GM21381 (cell line): ENCODE measurements at regions not wholly inside any gene's neighbourhood (a gene's known extent, or its start where the extent isn't known, plus 50 kb on each side); places are given as distances from the start of the nearest gene placed in this dataset.
A peak's percentile ranks its signal among the peaks of the same experiment; 100 is the strongest.

ENCODE experiments used
- ATAC-seq: cut with Tn5 transposase; IDR thresholded peaks from one replicate; pipeline ENCODE4 v1.9.1; 2021; ENCODE audit warnings: mild to moderate bottlenecking, moderate library complexity; ENCODE audit not compliant: unreplicated experiment

DNA sequence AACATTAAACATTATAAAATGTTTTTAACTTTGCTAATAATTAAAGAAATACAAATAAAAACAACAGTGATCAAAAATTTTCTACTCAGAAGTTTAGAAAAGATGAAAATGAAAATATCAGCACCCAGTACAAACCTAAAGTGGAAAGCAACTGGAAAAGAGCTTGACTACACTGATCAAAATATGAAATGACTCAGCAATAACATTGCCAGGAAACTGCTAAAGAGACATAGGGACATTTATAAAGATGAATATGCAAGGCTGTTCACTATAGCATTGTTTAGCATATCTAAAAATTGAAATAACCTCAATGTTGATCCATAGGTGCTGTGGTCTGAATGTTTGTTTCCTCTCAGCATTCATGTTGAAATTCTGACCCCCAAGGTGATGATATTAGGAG is 88.5 kb upstream of the NOCT start:
- ATAC-seq = no peak

DNA sequence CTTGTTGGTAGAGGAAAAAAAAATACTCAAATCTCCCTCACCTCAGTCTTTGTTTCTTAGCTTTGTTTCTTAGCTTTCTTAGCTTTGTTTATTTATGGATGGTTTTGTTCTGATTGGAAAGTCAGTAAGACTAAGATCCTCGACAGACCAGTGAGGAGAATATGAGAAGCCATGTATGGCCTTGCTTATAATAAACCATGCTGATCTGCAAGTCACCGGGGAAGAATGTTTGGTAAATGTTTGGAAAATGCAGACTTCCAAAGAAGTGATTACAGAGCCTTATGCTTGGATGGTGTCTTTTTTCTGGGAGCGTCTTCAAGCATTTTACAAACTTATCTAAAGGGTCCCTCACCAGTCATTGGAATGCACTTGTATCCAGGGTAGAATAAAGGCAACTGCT is 90.1 kb upstream of the NOCT start:
- no peak for ATAC-seq

DNA sequence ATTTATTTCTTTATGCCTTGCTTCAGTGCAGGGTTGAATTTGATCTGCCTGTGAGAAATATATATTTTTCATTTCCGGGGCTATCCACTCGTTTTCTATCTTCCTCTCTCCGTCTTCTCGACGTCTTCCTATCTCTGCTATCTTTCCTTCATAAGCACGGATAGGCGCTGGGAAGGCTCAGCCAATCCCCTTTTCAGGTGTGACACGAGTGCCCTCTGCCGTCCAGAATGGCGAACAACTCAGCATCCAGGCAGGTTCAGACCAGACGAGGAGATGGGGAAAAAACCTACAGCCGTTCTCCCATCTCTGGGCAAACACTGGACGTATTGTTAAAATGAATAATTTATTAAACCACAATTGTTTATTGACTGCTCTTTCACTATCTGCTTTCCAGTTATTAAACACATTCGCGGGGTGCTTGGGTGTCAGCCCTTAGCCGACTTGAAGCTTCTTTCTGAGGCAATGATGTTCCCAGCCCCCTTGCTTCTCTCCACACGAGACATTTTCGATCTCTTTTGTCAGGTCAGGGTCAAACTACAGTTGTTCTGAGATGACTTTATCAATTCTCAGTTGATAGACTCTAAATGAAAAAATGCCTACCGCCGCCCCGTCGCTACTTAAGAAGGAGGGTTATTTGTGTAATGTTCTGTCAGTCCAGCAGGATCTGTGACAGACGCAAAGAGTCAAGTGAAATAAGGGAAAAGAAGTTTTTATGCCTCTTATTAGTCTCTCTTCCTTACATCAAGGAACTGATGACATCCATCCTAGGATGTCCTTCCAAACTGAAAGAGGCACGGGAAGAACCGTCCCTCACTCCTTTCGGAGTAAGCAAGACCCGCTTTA is 96.3 kb upstream of the NOCT start:
- peak; percentile 85 for ATAC-seq

DNA sequence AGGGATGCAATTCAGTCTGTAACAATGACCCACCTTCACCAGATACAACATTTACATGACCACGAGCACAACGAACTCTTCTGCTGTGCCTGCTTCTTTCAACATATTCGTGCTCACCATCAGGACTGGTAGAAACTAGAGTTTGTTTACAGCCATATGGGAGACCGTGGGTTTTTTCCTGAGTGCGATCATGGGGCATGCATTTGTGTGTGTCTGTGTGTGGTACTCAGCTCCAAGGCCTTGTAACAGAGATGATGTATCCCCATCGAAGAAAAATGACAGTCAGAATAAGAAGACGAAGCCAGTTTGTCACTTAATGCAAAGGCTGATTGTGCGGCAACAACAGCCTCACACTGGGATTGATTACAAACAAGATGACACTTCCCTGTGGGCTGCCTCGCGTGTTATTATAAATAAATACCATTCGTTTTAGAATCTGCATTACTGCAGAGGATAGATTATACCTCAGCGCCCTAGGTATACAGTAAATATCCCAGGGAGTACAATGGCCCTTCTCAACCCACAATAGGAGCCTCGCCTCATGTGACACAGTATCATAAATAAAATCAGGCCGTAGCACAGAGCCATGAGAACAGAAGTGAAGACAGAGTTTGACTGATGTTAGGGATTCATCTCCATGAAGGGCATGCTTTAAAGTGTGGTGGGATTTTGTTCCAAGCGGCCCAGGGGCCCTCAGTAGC is 97.3 kb upstream of the NOCT start:
- ATAC-seq = no peak

DNA sequence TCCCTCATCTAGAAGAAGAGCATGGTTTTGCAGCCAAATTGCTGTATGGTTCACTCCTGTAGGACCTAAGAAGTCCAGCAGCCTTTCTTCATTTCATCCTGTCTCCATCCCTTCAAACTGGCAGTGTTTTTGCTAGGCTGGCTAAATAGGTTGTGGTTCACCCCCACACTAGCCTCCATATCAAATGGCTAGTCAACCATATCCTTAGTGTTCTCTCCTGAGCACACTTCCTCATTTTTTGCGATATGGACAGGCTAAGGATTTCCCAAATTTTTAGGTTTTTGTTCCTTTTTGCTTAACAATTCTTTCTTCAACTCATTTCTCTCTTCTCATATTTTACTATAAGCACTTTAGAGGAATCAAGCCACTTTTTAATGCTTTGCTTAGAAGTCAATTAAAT is 98.8 kb upstream of the NOCT start:
- ATAC-seq = no peak

DNA sequence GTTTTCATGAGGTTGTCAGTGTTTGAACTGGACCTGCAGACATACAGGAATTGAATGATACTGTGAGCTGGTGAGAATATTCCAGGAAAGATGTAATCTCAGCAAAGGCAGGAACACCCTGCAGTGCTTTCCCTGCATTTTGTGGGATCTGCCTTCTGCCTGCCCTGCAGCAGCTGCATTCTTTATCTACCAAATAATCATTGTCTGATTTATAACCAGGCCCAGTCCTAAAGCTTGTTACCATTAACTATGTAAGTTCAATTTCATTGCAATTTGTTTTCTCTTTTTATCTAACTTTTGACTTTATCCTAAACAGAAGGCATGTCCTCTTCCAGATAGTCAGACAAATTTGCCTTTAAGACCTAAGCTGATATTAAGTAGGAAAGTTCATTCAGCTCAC is 99.8 kb upstream of the NOCT start:
- ATAC-seq = no peak

DNA sequence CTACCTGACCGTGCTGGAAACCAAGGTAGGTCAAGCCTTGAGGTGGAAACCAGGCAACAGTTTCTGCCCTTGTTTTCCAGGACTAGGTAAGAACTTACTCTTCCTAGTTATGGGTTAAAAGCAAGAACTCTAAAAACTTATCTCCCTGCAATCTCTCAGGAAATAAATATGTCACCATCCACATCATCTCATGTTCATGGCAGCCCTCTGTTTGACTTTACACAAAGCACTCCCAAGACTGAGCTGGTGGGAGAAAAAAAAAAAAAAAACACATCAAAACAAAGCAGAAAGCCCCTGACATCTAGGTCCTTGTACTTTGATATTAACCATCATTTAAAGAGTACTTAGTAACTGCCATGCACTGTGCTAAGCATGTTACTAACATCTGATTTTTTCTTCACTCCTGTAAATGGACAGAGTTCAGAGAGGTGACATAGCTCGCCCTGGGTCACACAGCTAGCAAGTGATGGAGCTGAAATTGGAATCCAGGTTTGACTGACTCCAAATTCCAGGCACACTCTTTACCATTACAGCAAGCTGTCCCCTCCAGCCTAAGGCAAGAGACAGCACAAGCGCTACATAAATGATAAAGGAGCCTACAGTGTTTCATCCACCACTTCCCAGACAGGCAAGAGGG is 102.8 kb upstream of the NOCT start:
- no peak for ATAC-seq

DNA sequence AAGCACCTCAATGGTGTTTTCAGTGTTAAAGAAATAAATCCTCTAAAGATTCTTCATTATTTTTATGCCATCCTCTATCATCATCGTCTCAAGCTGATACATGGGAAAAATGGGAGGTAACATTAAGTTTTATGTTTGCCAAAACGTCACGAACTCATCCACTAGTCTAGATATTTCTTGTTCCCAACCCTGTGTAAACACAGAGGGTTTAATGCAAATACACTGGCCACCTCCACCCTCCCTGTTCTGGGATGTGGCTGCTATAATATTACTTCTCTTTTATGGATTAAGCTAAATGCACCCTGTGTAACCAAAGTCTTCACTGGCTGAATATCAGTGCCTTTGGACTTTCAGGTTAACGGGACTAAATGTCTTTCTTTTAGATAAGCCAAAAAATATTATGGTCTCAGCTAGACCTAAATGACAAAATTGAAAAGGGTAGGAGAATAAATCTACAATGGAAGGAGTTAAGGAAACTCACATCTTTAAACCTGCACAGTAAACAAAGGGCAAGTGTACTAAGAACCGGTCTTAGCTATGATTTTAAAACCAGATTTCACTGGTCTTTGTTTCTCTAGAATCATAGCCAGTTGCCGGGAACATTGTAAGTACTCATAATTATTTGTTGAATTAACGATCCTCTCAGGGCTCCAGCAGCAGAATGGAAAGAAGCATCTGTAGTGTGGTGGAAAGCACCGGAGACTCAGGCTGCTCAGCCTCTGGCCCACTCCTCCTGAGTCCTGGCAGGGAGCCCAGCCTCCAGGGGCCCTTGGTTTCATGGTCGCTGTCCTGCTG is 103.5 kb upstream of the NOCT start:
- no peak for ATAC-seq

DNA sequence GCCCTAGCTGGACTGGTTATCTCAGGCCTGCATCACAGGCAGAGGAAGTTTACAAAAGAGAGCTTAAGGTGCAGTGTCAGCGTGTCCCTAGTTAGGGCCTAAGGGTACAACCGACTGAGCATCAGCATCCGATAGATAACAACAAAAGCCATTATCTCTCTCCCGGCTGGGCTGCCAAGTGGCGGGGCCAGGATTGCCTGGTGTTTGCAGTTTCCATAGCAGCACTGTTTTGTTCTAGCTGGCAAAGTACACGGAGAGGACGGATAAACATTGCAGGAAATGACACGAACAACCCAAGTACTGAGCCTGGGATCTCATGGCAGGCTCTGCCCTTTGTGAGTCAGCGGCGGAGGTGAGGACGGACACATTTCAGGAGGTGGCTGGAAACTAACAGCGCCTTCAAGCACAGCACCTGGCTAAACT is 104.7 kb upstream of the NOCT start:
- ATAC-seq = no peak

DNA sequence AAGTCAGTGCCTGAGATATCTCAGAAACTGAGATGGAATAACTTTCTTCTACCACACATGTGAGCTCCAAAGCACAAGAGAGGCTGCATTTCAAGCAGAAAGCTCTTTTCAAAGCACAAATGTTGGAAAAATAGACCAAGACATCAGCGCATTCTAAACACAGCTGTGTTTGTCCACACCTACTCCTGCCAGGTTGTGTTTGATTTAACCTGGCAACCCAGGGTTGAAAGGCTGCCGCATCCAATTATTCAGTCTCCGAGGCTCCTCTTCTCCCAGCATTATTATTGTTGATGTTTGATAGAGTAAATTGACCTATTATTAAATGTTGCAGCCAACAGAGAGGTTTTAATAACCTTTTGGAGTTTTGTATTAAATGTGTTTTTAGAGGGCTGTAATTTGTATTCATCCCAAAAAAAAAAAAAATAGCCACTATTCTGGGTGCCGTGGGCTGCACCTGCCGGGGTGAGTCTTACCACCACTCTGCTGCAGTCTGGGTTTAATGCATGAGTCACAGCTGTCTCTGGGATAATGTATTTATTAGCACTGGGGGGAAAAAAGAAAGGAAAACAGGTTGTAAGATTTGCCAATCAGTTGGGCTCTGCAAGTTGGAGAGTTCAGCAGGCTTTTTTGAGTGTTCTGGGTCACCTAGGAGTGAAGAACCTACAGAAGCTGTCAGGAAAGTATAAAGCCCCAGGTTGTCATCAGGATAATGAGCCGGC is 105.2 kb upstream of the NOCT start:
- ATAC-seq = no peak

DNA sequence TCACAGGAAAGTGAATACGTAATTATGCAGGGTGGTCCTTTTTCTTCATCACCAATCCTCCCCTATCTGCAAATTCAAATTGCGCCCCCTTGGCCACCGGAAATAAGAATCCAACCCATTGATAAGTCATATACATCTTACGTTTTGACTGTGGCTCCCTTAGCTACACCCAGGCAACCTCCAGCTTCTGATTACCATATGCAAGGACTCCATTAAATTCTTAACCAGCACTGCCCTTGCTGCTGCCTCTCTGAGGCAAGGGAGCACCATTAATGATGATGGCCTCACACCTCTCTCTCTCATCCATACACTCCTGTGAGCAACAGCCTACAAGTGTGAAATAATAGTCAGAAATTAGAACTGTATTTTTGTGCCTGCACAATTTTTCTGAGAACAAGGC is 106.0 kb upstream of the NOCT start:
- ATAC-seq = no peak

DNA sequence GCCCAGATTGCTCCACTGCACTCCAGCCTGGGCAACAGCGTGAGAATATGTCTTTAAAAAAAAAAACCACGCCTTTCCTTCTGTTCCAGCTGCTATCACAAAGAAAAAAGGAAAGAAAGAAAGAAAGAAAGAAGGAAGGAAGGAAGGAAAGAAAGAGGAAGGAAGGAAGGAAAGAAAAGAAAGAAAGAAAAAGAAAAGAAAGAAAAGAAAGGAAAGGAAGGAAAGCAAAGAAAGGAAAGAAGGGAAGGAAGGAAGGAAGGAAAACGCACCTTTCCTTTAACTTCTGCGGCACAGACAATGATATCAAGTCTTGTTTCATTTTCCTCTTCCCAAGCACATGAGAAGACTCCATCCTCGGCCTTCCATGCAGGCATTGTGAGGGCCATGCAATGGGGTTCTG is 107.4 kb upstream of the NOCT start:
- ATAC-seq = no peak

DNA sequence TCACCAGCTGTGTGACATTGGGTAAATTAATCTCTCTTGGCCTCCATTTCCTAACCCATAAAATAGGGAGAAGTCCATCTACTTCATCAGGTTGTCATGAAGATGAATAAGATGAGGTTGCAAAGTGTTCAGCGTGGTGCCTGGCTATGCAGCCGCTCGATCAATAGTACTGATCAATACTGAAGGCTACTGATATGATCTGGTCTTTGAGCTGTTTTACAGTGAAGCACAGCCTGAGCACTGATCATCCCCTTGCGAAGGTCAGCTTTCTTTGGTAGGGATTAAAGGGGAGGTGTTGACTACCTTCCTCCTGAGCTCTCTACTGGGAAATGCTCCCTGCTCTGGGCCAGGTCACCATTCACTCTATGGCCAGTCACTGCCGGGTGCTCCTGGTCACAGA is 108.4 kb upstream of the NOCT start:
- ATAC-seq = no peak

DNA sequence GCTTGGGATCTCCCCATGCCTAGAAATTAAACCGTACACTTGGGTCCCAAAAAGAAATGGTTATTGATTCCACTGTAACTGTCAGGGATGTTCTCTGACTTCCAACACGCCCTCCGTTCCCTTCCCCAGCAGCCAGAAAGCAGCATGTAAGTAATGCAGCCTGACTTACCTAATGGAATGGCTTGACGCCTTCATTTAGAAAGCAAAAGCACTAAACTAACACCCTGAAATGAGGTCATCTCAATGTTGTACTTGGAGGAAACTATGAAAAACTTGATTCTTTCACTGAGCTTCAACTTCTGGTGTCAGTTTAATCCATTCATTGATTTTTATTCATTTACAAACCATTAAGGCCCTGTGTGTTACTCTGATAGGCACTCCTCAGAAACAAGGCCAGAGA is 110.8 kb upstream of the NOCT start:
- no peak for ATAC-seq

DNA sequence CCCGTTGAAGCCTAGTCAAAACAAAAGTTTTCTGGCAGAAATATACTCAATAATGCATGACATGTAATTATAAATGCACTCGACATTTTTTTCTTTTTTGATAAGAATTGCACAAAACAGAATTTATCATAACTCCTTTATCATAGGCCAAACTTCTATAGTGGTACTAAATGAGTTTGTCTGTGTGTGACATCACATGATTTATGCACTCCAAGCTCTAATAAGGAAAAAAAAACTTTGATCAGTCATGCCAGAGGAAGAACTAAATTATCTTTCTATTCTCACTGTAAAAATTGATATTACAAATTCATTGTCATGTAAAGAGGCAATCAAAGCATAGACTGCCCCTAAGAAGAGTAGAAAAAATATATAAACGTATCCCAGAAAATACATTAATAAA is 112.4 kb upstream of the NOCT start:
- ATAC-seq = no peak

DNA sequence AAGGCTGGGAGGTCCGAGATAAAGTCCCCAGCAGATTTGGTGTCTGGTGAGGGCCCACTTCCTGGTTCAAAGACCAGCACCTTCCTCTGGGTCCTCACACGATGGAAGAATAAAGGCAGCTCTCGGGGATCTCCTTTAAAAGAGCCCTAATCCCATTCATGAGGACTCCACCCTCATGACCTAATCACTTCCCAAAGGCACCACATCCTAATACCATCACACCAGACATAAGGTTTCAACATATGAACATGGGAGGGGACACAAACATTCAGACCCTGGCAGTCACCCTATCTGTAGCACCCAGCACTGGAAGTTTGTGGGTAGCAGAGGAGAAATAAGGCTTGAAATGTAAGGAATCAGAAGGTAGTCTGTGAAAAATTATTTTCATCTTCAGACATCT is 112.9 kb upstream of the NOCT start:
- ATAC-seq = no peak

DNA sequence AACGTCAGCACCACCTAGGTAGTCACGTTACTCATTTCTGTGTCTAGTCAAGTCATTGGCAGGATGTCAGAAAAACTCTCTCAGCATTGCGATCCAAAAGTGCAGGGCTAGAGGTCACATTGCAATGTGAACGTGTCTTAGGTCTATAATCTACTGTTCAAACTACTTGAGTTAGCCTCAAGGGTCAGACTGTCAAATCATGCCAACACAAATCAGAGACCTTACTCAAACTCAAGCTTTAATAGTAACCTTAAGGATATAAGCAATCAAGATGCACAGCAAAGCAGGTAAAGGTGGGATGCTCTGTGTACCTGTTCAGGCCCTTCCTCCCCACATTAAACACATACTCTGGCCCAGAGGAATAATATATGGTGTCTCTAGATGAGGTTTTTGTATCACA is 114.4 kb upstream of the NOCT start:
- ATAC-seq = no peak

DNA sequence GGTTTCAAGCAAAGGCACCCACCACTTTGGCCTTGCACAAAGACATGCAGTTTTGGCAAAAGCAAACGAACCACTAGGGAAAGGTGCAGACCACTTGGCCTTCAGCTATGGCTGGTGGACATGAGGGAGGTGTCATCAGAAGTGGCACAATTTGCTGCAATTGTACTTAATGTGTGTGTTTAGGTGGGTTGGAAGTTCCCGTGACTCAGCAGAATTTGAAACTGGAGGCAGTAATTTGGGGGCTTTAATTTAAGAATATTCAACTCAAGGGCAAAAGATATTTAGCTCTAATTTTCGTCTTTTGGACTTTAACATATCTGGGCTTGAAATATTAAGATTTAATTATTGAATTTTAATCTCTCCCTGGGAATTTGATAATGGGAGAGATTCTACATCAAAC is 115.6 kb upstream of the NOCT start:
- no peak for ATAC-seq

DNA sequence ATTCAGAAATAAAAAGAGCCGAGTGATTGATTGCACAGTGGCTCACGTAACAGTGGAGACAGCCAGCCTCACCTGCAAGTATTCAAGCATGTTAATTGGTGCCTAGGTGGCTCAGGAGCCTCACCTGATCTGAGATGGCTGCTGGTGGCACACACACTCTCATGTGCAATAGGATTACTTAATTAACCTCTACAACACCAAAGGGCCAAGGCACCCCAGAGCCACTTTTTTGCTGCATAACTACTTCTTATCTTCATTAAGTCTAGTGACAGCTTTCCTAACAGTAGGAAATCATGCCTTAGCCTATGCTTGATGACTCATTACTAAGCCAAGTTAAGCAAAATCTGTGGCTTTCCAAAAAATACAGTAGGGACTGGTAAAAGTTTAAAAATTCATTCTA is 117.3 kb upstream of the NOCT start:
- ATAC-seq = no peak

DNA sequence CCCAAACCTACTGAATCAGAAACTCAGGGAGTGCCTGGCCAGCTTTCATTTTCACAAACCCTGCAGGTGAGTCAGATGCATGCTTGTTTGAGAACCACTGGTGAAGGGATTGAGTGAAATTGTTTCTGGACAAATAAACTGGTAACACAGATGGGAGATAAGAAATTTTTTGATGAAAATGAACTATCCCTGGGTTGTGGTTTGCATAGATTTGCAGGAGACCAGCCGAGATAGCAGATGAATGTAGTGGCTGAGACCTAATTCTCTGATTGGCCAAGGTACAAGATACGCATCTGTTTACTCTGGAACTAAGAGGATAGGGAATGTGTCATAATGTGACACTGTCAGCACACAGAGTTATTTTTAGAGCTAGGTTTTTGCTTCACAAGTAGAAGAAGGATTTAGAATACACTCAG is 117.8 kb upstream of the NOCT start:
- ATAC-seq = no peak

DNA sequence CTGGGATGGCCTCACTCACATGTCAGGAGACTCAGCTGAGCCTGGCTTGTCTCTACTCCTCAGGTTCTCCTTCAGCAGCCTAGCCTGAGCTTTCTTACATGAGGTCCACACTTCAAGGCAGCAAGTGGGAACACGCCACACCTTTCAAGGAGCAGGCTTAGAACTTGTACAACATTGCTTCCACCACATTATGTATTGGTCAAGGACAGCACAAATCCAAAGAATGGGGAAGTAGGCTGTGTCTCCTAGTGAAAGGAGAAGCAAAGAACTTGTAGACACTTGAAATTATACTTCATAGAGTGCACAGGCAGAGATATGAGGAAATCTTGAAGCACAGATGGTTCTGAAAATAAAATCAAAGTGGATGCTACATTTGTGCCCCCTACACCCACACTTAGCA is 120.9 kb upstream of the NOCT start:
- no peak for ATAC-seq
